VCaP (cell line): ENCODE measurements at regions not wholly inside any gene's neighbourhood (a gene's known extent, or its start where the extent isn't known, plus 50 kb on each side); places are given as distances from the start of the nearest gene placed in this dataset.

Experiments
- H3K27ac ChIP-seq: fragments of 450-650 bp; 2 replicates; pipeline ENCODE4 v1.5.1; 2017
- TF ChIP-seq, protein P1 (sequence below): fragments of 450-650 bp; conservative IDR thresholded peaks from 2 replicates; pipeline ENCODE4 v1.5.1; 2017; ENCODE audit warnings: mild to moderate bottlenecking, moderate library complexity

DNA sequence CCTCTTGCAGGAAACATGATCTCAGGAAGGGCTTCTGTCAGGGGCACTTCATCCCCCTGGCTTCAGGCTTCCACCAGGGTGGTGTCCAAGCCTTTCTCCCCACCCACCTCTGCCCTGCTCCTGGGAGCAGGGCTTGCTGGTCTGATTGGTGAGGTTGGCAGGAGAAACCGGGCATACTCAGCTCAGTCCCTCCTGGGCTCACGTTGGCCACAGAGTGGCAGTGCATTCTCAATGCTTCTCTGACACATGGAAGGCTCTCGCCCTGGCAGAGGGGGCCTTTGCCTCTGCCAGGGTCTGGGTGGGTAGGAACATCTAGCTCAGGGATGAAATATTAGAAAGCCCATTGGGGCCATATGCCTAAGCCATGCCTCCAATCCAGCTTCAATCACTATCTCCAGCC is 142.8 kb downstream of the AXIN2 start:
- no peak overlapping the region for H3K27ac ChIP-seq
- TF ChIP-seq, protein P1, sequence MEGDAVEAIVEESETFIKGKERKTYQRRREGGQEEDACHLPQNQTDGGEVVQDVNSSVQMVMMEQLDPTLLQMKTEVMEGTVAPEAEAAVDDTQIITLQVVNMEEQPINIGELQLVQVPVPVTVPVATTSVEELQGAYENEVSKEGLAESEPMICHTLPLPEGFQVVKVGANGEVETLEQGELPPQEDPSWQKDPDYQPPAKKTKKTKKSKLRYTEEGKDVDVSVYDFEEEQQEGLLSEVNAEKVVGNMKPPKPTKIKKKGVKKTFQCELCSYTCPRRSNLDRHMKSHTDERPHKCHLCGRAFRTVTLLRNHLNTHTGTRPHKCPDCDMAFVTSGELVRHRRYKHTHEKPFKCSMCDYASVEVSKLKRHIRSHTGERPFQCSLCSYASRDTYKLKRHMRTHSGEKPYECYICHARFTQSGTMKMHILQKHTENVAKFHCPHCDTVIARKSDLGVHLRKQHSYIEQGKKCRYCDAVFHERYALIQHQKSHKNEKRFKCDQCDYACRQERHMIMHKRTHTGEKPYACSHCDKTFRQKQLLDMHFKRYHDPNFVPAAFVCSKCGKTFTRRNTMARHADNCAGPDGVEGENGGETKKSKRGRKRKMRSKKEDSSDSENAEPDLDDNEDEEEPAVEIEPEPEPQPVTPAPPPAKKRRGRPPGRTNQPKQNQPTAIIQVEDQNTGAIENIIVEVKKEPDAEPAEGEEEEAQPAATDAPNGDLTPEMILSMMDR = 0 out of 2 replicates have a peak, but pooled peaks have one; percentile 13

DNA sequence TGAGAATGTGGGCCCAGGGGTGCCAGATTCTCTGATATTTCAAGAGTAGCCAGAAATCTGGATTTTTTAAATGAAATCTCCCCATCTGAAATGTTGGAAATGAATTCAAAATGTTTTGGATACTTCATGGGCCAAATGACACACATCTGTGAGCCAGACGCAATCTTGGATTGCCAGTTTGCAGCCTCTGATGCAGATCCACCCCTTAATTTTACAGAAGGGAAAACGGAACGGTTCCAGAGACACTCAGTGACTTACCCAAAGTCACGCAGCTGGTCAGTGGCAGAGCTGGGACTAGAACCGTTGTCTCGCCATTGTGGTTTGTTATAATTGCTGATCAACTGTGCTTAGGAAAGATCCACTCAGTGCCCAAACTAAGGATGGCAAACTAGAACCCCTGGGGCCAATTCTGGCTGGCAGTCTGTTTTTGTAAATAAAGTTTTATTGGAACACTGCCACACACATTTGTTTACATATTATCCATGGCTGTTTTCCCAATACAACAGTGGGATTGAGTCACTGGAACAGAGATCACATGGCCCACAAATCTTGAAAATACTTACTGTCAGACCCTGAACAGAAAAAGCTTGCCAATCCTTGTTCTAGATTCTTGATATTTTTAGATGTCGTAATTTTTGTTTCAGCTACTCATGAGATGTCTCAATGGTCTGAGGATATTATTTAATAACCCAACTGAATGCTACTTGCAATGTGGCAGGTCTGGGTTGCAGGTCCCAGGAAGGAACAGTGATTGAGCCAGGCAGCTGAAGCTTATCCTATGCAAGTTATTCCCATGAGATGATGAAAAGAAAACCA is 143.8 kb downstream of the AXIN2 start:
- TF ChIP-seq, protein P1 = no peak

DNA sequence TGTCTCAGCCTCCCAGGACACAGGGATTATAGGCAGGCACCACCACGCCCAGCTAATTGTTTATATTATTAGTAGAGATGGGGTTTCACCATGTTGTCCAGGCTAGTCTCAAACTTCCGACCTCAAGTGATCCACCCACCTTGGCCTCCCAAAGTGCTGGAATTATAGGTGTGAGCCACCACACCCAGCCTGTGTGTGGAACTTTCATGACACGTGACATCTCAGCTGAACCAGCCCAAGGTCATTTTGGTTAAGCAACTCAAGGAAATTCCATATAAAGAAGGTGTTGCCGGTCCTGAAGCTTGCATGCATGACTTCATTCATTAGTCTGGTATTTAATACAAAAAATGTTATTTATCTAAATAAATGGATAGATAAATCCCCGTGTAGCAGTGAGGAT is 145.5 kb downstream of the AXIN2 start:
- TF ChIP-seq, protein P1 = no peak

More for the DNA sequence above, 143.8 kb downstream of the AXIN2 start:
- H3K27ac ChIP-seq = no peak overlapping the region

DNA sequence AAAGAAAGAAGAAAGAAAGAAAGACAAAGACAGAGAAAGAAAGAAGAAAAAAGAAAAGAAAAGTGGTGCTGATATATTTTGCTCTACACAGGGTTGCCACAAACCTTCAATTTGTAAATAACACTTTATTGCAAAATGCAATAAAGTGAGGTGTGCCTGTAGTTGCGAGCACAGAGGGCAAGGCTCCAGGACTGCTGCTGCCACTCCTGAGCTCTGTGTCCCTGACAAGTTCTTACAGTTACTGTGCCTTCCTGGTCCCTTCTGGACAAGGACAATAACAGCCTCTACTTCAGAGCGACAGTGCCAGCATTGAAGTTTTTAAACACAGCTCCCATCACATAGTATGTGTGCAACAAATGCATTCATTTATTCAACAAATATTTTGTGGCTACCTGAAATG is 148.1 kb downstream of the AXIN2 start:
- no peak overlapping the region for H3K27ac ChIP-seq

More for the DNA sequence above, 145.5 kb downstream of the AXIN2 start:
- no peak overlapping the region for H3K27ac ChIP-seq

DNA sequence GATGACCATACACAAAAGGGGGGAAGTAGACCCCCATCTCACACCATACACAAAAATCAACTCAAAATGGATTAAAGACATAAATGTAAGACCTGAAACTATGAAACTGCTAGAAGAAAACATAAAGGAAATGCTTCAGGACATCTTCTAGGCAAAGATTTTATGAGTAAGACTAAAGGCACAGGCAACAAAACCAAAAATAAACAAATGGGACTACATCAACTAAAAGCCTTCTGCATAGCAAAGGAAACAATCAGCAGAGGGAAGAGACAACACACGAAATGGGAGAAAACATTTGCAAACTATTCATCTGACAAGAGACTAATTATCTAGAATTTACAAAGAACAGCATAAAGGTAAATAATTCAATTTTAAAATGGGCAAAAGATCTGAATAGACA is 152.1 kb downstream of the AXIN2 start:
- TF ChIP-seq, protein P1 = no peak
- H3K27ac ChIP-seq = no peak overlapping the region

More for the DNA sequence above, 148.1 kb downstream of the AXIN2 start:
- TF ChIP-seq, protein P1 = no peak

DNA sequence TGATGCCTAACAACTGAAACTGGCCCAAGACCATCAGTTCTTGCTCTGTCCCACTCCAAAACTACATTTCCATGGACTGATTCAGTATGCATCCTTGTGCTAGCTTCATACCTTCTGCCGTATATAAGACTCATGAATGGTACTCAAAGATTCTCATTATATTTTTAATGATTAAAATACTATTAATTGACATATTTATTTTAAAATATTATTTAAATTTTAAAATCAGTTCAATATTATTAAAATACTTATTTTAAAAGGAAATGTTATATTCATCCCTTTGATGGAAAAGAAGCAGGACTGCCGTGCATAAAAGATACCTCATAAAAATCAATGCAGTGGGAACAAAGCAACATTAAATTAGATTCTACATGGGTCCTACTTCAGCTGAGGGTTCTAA is 153.4 kb downstream of the AXIN2 start:
- no peak overlapping the region; the same call in 1 of the 2 replicates for H3K27ac ChIP-seq
- TF ChIP-seq, protein P1 = no peak

DNA sequence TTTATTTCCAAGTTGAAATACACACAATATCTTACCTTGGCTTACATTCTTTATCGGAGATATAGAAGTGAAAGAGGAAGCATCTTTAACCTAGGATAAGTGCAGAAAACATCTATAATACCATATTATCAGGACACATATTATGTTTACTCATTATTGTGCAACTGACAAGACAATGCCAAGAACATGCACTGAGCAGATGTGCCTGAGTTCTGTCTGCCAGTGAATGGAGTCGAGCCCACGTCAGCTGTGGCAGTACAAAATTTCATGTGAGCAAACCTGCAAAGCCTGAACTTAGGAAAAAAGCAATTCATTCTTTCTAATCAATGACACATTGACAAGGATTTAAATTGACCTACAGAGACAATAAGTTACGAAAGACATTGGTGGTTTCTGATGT is 154.4 kb downstream of the AXIN2 start:
- TF ChIP-seq, protein P1 = no peak
- no peak overlapping the region for H3K27ac ChIP-seq
